OCI-LY3 (cell line): ENCODE measurements at regions not wholly inside any gene's neighbourhood (a gene's known extent, or its start where the extent isn't known, plus 50 kb on each side); places are given as distances from the start of the nearest gene placed in this dataset.

Source experiments
- H2AFZ ChIP-seq: fragments of 200-600, 300-600 bp; shearing (Covaris generic); 2 replicates; pipeline ENCODE4 v1.6.0; 2014; ENCODE audit warnings: antibody characterized with exemption, low read depth, low read length
- H3K27ac ChIP-seq: fragments of 200-600, 300-600 bp; sonication (generic); 2 replicates; pipeline ENCODE4 v1.5.1; 2014; ENCODE audit warnings: mild to moderate bottlenecking, low read length, moderate library complexity, mixed read lengths
- H3K27me3 ChIP-seq: fragments of 200-600, 300-600 bp; sonication (generic); 2 replicates; pipeline ENCODE4 v1.6.1; 2014; ENCODE audit warnings: low read depth, low read length, mixed read lengths
- H3K36me3 ChIP-seq: fragments of 200-600, 300-600 bp; sonication (generic); replicated peaks from 2 replicates; pipeline ENCODE3; 2014; ENCODE audit warnings: low read depth, low read length, mixed read lengths
- H3K4me1 ChIP-seq: fragments of 300-600, 200-600 bp; sonication (generic); 2 replicates; pipeline ENCODE4 v1.6.1; 2014; ENCODE audit warnings: low read length, mixed read lengths
- H3K4me2 ChIP-seq: fragments of 200-600, 300-600 bp; sonication (generic); 2 replicates; pipeline ENCODE4 v1.6.1; 2014; ENCODE audit warnings: low read length, mixed read lengths
- H3K4me3 ChIP-seq: fragments of 300-600, 200-600 bp; sonication (generic); 2 replicates; pipeline ENCODE4 v1.5.1; 2014; ENCODE audit warnings: antibody characterized with exemption, mild to moderate bottlenecking, low read length, moderate library complexity
- H3K79me2 ChIP-seq: fragments of 300-600, 200-600 bp; shearing (Covaris generic); 2 replicates; pipeline ENCODE4 v1.6.1; 2014; ENCODE audit warnings: mild to moderate bottlenecking, low read length, mixed read lengths
- H3K9ac ChIP-seq: fragments of 300-600, 200-600 bp; shearing (Covaris generic); 2 replicates; pipeline ENCODE4 v1.6.0; 2014; ENCODE audit warnings: mild to moderate bottlenecking, low read length, moderate library complexity
- H3K9me3 ChIP-seq: fragments of 200-600, 300-600 bp; shearing (Covaris generic); 2 replicates; pipeline ENCODE4 v1.6.1; 2014; ENCODE audit warnings: low read length, mixed read lengths; ENCODE audit not compliant: insufficient read depth
- H4K20me1 ChIP-seq: fragments of 200-600, 300-600 bp; sonication (generic); 2 replicates; pipeline ENCODE4 v1.6.1; 2016; ENCODE audit warnings: low read length, mixed read lengths; ENCODE audit not compliant: insufficient read depth
- EZH2phosphoT487 ChIP-seq: fragments of 200-600 bp; shearing (Covaris generic); IDR thresholded peaks from 2 replicates; pipeline ENCODE4 v1.6.1; 2018; ENCODE audit warnings: antibody characterized with exemption, mixed run types, low read depth
- TF ChIP-seq, protein P1 (sequence below): fragments of 200-600, 300-600 bp; sonication (generic); IDR thresholded peaks from 2 replicates; pipeline ENCODE4 v1.5.1; 2014; ENCODE audit warnings: antibody characterized with exemption, low read length, low read depth

- H4K20me1 ChIP-seq, result no peaks in the 10 kb centered on the region
Observed at GRCh38 chr4:98793658-98794057, 135.2 kb upstream of the TSPAN5 start.

DNA sequence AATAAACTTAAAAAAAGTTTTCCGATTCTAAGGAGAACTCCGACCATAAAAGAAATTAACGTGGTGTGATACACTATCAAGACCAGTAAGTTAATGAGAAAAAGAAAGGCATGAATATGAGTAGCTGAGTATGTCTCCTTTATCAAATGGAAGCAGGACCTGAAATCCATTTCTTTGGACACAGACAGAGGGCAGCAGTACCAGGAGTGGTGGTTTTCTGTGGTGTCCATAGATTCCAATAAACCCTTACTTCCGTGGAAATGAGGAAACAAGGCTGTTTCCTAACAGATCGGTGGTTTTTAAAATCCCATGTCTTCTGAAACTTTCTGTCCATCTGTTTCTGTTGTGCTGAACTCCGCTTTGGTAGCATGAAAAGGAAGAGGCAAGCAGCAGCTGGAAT, 128.5 kb upstream of the TSPAN5 start:
- H3K4me2 ChIP-seq, result no peak overlapping the region
- H3K27me3 ChIP-seq, result no peaks in the 10 kb centered on the region
- no peaks in the 10 kb centered on the region for H3K79me2 ChIP-seq
- peaks cover 8% of the 10 kb centered on the region for H3K4me1 ChIP-seq
- no peak overlapping the region for H3K9ac ChIP-seq
- no peak overlapping the region for H3K27ac ChIP-seq
- no peaks in the 10 kb centered on the region for H4K20me1 ChIP-seq
- no peak overlapping the region for H2AFZ ChIP-seq
- no peak for TF ChIP-seq EZH2phosphoT487
- TF ChIP-seq, protein P1, sequence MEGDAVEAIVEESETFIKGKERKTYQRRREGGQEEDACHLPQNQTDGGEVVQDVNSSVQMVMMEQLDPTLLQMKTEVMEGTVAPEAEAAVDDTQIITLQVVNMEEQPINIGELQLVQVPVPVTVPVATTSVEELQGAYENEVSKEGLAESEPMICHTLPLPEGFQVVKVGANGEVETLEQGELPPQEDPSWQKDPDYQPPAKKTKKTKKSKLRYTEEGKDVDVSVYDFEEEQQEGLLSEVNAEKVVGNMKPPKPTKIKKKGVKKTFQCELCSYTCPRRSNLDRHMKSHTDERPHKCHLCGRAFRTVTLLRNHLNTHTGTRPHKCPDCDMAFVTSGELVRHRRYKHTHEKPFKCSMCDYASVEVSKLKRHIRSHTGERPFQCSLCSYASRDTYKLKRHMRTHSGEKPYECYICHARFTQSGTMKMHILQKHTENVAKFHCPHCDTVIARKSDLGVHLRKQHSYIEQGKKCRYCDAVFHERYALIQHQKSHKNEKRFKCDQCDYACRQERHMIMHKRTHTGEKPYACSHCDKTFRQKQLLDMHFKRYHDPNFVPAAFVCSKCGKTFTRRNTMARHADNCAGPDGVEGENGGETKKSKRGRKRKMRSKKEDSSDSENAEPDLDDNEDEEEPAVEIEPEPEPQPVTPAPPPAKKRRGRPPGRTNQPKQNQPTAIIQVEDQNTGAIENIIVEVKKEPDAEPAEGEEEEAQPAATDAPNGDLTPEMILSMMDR, result no peak
- H3K36me3 ChIP-seq, result no peaks in the 10 kb centered on the region
- no peaks in the 10 kb centered on the region for H3K9me3 ChIP-seq
- H3K4me3 ChIP-seq, result no peak overlapping the region

More at GRCh38 chr4:98793658-98794057, 135.2 kb upstream of the TSPAN5 start:
- Histone ChIP-seq H3K4me1 (no peaks in the 10 kb centered on the region), H3K27ac (no peak overlapping the region), H3K4me3 (no peak overlapping the region), H3K9ac (no peak overlapping the region), H2AFZ (no peak overlapping the region), H3K9me3 (no peaks in the 10 kb centered on the region), H3K79me2 (no peaks in the 10 kb centered on the region), H3K27me3 (no peaks in the 10 kb centered on the region), H3K4me2 (no peak overlapping the region), H3K36me3 (no peaks in the 10 kb centered on the region)
- TF ChIP-seq EZH2phosphoT487, result no peak
- TF ChIP-seq, protein P1, result no peak

- no peaks in the 10 kb centered on the region for H3K79me2 ChIP-seq
- no peak overlapping the region for H3K4me3 ChIP-seq
- H3K27ac ChIP-seq, result no peak overlapping the region
- H4K20me1 ChIP-seq, result no peaks in the 10 kb centered on the region
- no peaks in the 10 kb centered on the region for H3K36me3 ChIP-seq
- no peak overlapping the region for H2AFZ ChIP-seq
- H3K4me1 ChIP-seq, result peaks cover 8% of the 10 kb centered on the region
- no peak overlapping the region for H3K9ac ChIP-seq
- no peaks in the 10 kb centered on the region for H3K27me3 ChIP-seq
- H3K9me3 ChIP-seq, result no peaks in the 10 kb centered on the region
- no peak for TF ChIP-seq EZH2phosphoT487
- TF ChIP-seq, protein P1, result no peak
- no peak overlapping the region for H3K4me2 ChIP-seq
Observed at GRCh38 chr4:98784947-98785706, 126.7 kb upstream of the TSPAN5 start.

GRCh38 chr4:98781641-98782357, 123.4 kb upstream of the TSPAN5 start:
- Histone ChIP-seq H3K9me3 (no peaks in the 10 kb centered on the region), H3K4me1 (no peaks in the 10 kb centered on the region), H2AFZ (no peak overlapping the region), H4K20me1 (no peaks in the 10 kb centered on the region), H3K27me3 (no peaks in the 10 kb centered on the region), H3K9ac (no peak overlapping the region), H3K4me2 (no peak overlapping the region), H3K79me2 (no peaks in the 10 kb centered on the region), H3K27ac (no peak overlapping the region), H3K36me3 (no peaks in the 10 kb centered on the region), H3K4me3 (no peak overlapping the region)
- TF ChIP-seq, protein P1, result no peak
- no peak for TF ChIP-seq EZH2phosphoT487
